Right lobe of liver (tissue), 4 donors: ENCODE measurements at regions not wholly inside any gene's neighbourhood (a gene's known extent, or its start where the extent isn't known, plus 50 kb on each side); places are given as distances from the start of the nearest gene placed in this dataset.

Source experiments
- POLR2A ChIP-seq: fragments of 450-650 bp; IDR thresholded peaks from one replicate; pipeline ENCODE4 v1.6.1; 2017; ENCODE audit warnings: antibody characterized with exemption, mild to moderate bottlenecking
- TF ChIP-seq, protein P1 (sequence below), 4 donors: fragments of 200-600 bp in 3 of 4; fragments of 450-650 bp in 1 of 4; IDR thresholded peaks; one replicate each; pipeline versions ENCODE4 v1.5.1 to v1.8.0; 2016 to 2022; ENCODE audit warnings: antibody characterized with exemption in 4 of 4, mild to moderate bottlenecking in 2 of 4
- donor health status: DM: no; HTN: no; CAD: no.
- donor health status: DM: no; HTN: no; CAD: no.
- donor health status: DM: no; HTN: yes; CAD: no.

DNA sequence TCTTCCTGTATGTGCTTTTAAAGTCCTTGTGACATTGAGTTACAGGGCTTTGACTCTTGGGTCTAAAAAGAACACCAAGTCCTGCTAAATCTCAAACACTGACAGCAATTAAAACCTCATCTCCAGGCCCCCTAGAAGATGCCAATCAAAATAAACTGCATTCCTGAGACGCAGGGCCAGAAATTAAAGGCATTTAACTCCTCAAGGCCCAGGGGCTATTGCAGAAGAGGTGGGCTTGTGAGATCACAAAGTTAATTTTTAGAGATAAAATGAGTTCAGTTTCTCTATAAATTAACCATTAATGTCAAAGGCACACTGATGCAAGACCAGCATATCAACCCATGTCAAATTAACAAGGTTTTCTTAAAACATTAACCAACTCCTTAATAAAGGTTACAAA, 145.6 kb upstream of the CARMIL1 start:
- TF ChIP-seq, protein P1, sequence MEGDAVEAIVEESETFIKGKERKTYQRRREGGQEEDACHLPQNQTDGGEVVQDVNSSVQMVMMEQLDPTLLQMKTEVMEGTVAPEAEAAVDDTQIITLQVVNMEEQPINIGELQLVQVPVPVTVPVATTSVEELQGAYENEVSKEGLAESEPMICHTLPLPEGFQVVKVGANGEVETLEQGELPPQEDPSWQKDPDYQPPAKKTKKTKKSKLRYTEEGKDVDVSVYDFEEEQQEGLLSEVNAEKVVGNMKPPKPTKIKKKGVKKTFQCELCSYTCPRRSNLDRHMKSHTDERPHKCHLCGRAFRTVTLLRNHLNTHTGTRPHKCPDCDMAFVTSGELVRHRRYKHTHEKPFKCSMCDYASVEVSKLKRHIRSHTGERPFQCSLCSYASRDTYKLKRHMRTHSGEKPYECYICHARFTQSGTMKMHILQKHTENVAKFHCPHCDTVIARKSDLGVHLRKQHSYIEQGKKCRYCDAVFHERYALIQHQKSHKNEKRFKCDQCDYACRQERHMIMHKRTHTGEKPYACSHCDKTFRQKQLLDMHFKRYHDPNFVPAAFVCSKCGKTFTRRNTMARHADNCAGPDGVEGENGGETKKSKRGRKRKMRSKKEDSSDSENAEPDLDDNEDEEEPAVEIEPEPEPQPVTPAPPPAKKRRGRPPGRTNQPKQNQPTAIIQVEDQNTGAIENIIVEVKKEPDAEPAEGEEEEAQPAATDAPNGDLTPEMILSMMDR (IDR thresholded peaks at IDR 0.05) = no peak
- TF ChIP-seq POLR2A = no peak
